GM18870 (cell line): ENCODE measurements at regions not wholly inside any gene's neighbourhood (a gene's known extent, or its start where the extent isn't known, plus 50 kb on each side); places are given as distances from the start of the nearest gene placed in this dataset.
"Not testable (repeated sequence)": the region's sequence is repeated elsewhere in the genome, so short reads cannot be mapped to it uniquely, and the experiment has no call there.

Experiments
- ATAC-seq: cut with Tn5 transposase; IDR thresholded peaks from one replicate; pipeline ENCODE4 v1.9.1; 2021; ENCODE audit warnings: moderate library complexity; ENCODE audit not compliant: unreplicated experiment

DNA sequence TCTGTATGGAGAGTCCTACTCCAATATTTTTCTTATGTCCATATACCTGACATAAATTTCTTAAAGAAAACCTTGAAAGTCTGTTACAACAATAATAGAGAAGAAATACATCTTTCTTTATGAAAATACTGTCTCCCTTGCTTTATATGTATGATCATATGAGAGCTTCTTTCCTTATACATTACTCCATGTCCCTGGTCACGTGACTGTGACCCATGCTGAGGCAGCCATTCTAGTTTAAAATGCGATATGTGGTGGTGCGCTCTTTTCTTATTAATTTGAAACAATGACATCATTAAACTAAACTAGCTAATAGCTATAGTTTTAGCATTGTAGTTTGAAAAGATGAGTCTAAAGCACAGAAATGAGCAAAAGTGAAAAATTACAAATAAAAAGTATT is 1120.3 kb upstream of the PRR20A start:
- no peak for ATAC-seq

DNA sequence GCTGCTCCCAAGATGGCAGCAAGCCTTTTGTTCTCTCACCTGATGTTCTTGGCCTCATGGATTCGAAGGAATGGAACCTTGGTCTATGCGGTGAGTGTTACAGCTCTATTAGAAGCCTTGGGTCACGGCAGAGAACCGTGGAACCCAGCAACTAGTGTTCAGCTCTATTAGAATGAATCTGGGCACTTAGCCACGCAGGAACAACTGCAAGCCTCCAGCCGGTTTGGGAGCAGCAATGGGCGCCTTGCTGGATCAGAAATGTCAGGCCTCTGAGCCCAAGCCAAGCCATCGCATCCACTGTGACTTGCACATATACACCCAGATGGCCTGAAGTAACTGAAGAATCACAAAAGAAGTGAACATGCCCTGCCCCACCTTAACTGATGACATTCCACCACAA is 1100.7 kb upstream of the PRR20A start:
- ATAC-seq, result no peak

DNA sequence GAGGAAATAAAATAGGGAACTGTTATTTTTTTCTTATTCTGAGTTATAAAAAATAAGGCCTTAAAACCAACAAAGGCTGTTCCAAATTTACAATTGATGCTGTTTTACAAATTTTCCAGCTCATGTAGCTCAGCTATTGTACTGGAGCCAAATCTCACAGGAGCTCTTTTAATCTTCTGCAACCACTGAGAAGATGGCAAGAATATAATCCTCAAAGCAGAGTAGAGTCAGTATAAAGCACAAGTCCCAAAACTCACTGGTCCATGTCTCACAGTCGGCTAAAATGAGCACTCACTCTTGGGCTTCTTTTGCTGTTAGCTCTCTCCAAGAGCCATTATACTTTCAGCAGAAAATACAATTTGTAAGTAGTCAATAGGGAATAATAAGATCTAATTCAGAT is 1074.4 kb upstream of the PRR20A start:
- no peak for ATAC-seq

DNA sequence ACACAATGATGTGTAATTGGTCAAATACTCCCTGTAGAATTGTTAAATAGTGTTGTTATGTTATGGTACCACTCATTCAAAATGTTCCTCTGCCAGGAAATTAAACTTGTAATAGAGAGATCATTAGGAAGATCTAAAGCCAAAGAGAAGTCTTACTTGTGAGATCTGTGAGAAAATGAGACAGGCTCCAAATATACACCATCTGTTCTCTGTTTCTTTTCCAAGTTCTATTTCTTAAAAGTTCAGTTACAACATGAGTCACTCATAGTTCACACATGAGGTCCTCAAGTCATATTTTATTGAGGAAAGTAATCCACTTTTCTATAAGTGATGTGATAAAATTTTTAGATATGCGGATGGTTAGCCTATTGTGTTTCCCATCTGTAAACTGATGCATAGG is 1038.1 kb upstream of the PRR20A start:
- ATAC-seq, result no peak

DNA sequence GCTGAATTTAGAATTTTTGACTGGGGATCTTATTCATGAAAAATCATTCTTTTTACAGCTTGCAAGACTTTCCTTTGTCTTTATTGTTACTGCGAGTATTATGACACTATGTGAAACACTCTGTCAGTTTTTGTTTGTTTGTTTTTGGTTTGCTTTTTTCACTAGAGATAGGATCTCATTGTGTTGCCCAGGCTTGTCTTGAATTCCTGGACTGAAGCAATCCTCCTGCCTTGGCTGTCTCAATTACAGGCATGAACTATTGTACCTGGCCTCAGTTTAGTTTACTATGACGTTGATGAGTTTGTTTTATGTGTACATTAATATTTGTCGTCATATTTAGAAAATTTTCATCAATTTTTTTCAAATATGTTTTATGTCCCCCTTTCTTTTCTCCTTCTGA is 1030.0 kb upstream of the PRR20A start:
- no peak for ATAC-seq

DNA sequence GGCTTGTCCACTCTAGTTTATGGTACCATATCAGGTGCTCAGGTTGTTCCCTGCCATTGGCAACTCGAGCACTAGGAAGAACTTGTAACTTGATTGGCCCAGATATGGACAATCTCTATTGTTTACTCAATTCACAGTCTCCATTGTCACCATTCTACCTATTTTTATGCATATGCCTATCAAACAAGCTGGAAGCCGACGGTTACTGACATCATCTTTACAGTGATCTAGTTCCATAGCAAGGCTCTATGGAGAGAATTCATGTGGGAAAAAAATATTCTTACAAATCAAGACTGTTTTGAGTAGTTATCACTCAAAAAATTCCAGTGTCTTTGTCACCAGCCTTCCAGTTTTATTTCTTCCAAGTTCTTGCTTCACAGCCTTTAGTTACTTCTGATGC is 1006.2 kb upstream of the PRR20A start:
- no peak for ATAC-seq

DNA sequence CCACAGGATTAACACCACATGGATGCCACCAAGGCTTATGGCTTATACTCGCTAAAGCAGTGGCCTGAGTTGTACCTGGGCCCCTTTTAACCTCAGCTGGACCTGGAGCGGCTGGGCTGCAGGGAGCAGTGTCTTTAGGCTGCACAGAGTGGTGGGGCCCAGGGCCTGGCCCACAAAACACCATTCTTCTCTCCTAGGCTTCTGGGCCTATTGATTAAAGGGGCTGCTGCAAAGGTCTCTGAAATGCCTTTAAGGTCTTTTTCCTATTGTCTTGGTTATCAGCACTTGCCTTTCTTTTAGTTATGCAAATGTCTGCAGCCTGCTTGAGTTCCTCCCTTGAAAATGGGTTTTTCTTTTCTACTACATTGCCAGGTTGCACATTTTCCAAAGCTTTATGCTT is 973.9 kb upstream of the PRR20A start:
- ATAC-seq, result no peak

DNA sequence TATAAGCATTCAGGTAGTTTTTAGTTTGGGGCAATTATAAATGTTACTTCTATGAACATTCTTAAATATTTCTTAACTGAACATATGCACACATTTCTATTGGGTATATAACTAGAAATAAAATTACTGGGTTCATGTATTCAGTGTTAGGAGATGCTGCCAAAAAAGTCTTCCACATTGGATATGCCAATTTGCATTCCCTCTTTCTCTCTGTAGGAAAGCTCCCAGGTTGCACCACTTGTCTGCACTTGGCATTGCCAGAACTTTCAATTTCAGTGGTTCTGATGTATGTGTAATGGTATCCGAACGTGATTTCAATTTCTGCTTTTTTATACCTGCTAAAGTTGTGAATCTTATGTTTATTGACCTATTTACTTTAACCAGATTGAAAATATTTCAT is 972.1 kb upstream of the PRR20A start:
- ATAC-seq, result no peak

DNA sequence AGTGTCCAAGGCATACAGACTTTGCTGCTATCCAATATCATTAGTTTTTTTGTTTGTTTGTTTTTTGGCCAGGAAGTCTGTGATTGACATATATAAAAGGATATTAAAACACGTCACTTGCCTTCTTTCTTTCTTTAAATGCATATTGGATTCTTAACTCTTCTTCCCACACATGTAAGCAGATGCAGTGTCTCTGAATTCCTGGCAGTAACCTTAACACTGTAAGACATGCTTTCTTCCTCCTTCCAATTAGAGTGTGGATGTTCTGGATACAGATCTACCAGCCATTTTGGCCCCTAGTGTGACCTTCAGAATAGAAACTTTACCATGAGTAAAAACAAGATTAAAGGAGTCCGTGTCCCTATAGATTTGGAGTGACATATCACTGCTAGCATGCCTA is 967.4 kb upstream of the PRR20A start:
- no peak for ATAC-seq

DNA sequence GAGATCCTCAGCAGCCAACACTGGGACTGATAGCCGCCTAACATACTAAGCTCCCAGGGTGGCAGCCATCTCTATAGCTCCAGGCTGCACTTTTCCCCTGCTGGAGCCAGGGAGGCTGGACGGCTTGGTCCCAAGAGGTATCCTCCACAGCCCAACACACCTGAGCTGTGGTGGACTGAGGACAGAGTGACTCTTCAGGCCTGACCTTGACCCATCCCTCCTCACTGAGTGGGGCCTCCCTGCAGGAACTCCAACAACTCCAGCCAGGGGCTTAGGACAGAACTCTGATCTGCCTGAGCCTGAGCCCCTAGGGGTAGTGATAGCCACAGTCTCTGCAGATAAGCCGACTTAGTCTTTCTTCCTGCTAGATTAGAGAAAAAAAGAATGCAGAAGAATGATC is 958.1 kb upstream of the PRR20A start:
- ATAC-seq, result no peak

DNA sequence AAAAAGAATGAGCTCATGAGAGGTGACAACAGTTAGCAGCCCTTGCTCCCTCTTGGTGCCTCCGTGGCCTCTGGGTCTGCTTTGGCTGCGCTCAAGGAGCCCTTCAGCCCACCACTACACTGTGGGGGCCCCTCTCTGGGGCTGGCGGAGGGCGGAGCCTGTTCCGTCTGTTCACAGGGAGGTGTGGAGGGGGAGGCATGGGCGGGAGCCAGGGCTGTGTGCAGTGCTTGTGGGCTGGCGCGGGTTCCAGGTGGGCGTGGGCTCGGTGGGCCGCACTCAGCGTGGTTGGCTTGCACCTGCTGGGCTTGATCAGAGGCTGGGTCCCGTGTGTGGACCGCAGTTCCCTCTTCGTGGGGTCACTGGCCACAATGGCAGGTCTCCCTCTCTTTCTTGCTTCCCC is 953.4 kb upstream of the PRR20A start:
- ATAC-seq, result no peak

DNA sequence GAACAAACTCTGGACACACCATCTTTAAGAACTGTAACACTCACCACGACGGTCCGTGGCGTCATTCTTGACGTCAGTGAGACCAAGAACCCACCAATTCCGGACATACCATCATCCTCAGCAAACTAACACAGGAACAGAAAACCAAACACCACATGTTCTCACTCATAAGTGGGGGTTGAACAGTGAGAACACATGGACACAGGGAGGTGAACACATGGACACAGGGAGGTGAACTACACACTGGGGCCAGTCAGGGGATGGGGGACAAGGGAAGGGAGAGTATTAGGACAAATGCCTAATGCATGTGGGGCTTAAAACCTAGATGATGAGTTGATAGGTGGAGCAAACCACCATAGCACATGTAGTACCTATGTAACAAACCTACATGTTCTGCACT is 952.1 kb upstream of the PRR20A start:
- ATAC-seq, result not testable (repeated sequence)

DNA sequence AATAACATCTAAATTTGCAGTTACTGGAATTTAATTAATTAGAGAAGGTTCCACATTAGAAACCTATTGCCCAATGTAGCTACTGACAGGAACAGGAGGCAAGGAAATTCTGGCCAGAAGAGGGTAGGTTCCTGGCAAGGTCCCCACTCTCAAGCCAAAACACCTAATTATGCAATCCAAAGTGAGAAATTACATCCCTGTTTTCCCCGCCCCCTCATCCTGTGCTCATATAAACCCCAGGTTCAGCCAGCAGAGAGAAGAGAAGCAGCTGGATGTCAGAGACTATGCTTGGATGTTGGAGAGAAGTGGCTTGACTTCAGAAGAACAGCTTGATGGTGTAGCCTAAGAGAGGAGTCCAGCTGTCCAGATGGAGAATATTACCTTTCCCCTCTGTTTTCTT is 951.3 kb upstream of the PRR20A start:
- no peak for ATAC-seq

DNA sequence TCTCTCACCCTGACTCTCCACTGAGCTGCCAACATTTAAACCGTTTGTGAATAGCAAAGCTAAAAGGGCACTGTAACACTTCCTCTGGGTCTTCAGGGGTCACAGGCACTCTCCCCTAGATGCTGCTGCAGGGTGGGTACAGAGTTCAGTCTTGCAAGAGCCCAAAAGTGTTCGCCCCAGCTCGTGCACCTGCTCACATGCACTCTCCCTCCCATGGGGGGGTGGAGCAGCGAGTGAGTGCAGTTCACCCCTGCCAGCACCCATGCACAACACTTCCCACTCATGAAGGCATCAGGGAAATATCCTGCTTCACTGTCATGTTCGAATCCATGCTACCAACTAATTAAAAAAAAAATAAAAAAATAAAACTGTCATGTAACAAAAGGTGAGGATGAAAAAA is 950.7 kb upstream of the PRR20A start:
- ATAC-seq, result no peak

DNA sequence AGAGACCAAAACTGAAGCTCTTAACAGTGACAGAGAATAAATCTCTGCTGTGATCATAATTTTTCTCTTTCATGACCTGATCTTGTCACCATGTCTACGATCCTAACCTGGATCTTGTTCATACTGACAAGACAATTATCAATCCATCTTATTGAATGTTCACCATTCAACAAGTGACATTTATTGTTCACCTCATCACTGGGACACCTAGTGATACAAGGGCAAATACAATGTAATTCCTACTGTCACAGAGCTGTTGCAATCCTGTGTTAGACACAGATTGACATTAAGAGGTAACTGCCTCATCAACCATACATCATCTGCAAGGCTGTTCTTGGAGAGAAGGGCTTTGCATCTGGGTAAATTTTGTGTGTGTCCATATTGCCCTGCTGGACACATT is 942.4 kb upstream of the PRR20A start:
- no peak for ATAC-seq

DNA sequence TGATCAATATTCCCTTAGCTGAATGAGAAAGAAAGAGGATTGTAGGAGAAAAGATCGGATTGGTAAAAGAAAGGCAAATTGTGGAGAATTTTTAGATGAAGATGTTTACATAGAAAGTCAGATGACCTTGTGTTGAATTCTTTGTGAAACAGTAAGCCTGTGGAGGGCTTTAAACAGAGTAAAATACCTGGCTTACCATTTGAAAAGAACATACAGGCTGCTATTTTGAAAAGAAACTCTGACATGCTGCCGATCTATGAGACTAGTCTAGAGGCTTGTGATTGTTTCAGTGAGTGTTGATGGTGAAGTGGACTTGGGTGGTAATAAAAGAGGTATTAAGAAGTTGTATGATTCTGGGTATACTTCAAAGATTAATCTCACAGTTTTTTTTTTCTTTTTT is 938.9 kb upstream of the PRR20A start:
- no peak for ATAC-seq

DNA sequence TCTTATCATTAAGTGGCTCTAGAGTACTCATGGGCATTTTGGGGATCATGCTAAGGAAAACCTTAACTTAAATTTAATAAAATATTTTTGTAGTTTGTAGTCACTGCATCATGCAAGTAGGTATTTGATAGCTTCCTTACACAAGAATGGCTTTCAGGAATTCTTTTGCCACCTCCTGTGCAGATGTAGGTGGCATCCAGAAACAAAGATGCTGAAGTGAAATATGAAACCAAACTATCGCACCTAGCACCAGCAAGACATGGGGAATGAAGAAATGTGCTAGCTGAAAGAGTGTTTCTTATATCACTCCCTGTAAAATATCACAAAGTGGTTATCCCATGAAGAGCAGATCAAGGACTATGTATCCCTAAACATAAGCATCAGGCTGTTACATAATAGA is 924.5 kb upstream of the PRR20A start:
- no peak for ATAC-seq

DNA sequence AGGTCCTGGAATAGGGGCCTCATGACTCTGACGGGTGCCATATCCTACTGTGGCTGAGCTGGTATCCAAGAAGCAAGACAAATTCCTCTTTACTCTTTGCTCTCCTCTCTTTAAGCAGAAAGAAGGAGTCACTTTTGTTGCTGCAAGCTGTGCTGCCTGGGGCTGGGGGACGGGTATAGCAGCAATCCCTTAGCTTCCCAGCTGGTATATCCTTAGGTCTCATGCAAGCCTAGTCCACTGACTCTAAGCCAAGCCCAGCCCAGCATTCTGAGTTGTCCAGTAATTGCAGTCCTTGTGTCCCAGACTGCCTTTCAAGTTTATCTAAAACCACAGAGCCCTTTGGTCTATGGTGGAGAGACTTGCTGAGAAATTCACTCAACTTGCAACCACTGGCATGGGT is 893.0 kb upstream of the PRR20A start:
- ATAC-seq, result no peak

DNA sequence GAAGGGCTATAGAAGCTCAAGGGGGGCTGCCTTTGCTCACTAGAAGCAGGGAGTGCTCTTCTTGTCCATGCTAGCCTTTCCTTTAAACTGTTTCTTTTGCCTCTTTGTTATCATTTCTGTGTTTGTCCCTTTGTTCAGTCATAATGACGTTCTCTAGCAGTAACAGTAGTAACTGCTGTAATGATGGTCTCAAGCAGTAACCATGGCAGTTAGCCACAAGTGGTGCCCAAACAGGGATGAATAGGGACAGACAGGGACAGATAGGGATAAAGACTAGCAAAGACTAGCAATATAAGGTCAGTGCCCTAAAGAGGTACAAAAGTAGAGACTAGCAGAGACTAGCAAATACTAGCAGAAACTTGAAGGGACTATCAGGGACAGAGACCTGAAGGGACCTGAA is 869.0 kb upstream of the PRR20A start:
- no peak for ATAC-seq

DNA sequence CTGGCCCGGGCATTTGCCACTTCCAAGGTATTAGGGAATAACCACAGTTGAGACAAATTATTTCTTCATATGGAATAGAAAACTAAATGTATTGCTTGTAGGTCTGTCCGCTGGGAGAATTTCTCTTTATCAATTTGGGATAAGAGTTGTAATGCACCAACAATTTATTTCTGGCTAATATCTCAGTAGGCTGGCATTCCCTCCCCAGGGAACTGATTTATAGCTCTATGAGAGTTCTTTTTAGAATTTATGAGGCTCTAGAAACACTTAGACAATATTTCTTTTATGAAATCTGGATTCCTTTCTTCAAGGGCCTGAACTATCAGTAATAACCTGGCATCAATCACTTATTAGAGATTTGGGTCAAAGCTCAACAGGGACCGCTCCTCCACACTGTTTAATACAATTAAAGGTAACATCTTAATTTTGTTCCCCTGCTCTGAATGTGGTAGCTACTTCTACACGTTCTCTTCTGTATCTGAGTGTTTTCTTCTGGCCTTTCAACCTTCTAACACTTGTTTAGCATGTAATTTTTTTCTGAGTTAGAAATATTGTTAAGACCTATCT is 857.4 kb upstream of the PRR20A start:
- ATAC-seq, result no peak

DNA sequence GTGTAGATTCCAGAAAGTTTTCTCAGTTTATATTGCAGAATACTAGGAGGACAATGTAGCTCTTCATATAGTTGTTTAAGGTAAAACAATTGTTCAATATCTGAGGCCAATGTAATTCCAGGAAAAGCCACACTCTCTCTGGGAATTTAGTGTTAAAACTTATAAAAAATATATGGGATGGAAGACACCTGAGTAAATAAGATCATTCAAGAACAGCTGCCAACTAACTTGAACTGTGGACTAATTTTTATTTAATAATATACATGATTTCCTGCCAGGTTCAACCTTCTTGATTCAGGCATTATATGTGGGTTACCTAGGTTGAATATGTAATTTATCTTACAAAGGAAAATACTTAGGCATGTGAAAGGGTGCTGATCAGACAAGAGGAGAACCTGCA is 841.1 kb upstream of the PRR20A start:
- no peak for ATAC-seq

DNA sequence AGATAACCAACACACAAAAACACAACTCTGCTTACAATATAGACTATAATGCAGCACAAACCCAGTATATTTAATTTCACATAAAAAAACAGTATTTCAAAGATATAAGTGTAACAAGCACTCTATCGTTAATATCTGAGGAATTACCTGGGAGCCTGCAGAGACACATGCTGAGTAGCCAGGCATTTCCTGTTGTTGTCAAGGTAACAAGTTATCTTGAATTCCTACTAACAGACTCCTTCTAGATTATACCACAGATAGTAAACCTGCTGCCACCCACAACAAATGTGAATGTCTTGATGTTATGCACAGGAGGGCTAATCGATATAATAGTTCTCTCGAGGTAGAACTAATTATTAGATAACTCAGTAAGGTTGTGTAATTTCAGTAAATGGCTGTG is 826.0 kb upstream of the PRR20A start:
- ATAC-seq, result no peak

DNA sequence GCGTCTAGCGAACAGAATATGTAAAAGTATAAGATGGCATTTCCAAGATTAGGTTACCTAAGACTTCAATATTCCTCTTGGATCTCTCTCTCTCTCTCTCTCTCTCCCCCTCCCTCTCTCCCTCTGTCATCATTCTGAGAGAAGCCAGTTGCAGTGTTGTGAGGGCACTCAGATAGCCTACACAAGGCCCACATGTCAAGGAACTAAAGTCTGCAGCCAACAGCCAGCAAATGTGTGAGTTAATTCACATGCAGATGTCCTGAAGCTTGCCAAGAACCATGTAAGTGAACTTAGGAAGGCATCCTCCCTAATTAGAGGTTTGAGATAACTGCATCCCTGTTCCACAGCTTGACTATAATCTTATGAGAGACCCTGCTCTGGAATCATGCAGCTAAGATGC is 822.9 kb upstream of the PRR20A start:
- no peak for ATAC-seq

DNA sequence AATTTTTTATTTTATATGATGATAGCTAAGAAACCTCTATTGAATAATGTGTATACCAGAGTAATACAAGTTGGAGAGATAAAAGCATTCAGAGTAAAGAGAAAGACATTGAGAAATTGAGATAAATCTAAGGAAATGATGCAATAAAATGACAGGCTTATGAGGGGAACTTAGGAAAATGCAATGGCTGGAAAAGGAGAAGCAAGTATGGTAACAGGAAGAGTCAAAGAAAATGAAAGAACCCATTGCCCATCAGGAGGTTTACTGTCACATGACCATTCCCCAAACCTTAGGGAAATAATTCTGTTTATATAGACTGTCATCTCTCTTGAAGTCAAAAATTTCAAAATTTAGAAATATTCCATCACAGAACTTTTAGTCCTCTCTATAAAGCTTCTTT is 808.0 kb upstream of the PRR20A start:
- no peak for ATAC-seq
